HepG2 (cell line): ENCODE measurements at regions not wholly inside any gene's neighbourhood (a gene's known extent, or its start where the extent isn't known, plus 50 kb on each side); places are given as distances from the start of the nearest gene placed in this dataset.

Source experiments
- CENPT ChIP-seq: sonication (generic); formaldehyde crosslinking; IDR thresholded peaks from 2 replicates; pipeline ENCODE4 v1.8.0; 2022; ENCODE audit warnings: low read depth, mild to moderate bottlenecking, moderate library complexity, missing genetic modification reagents
- DPF2 ChIP-seq: sonication (generic); formaldehyde crosslinking; IDR thresholded peaks from 2 replicates; pipeline ENCODE4 v1.4.0; 2020; ENCODE audit warnings: mild to moderate bottlenecking, low read depth, missing genetic modification reagents, borderline replicate concordance
- HNF4A ChIP-seq: sonication (generic); formaldehyde crosslinking; IDR thresholded peaks from 2 replicates; pipeline ENCODE4 v1.4.0; 2020; ENCODE audit warnings: missing genetic modification reagents
- IRX3 ChIP-seq: sonication (generic); formaldehyde crosslinking; IDR thresholded peaks from 2 replicates; pipeline ENCODE4 v1.8.1; 2023; ENCODE audit warnings: mild to moderate bottlenecking, low read depth, missing genetic modification reagents, borderline replicate concordance
- KLF12 ChIP-seq: sonication (generic); formaldehyde crosslinking; IDR thresholded peaks from 2 replicates; pipeline ENCODE4 v1.4.0; 2020; ENCODE audit warnings: missing genetic modification reagents, borderline replicate concordance
- NFE2L2 ChIP-seq: fragments of 150-350 bp; IDR thresholded peaks from 2 replicates; pipeline ENCODE4 v1.6.1; 2014; ENCODE audit warnings: low read length
- RXRA ChIP-seq: sonication (generic); formaldehyde crosslinking; IDR thresholded peaks from 2 replicates; pipeline ENCODE4 v1.5.1; 2020; ENCODE audit warnings: missing genetic modification reagents
- RXRB ChIP-seq: IDR thresholded peaks from 2 replicates; pipeline ENCODE4 v1.6.1; 2016; ENCODE audit warnings: borderline replicate concordance, missing genetic modification reagents, missing compliant biosample characterization
- SRSF9 ChIP-seq: fragments of 200-400 bp; formaldehyde crosslinking; IDR thresholded peaks from 2 replicates; pipeline ENCODE4 v1.6.1; 2018; ENCODE audit warnings: borderline replicate concordance, mild to moderate bottlenecking, low read depth, low read length; ENCODE audit not compliant: insufficient read depth, poor library complexity, severe bottlenecking
- ZBTB38 ChIP-seq: sonication (generic); formaldehyde crosslinking; IDR thresholded peaks from 2 replicates; pipeline ENCODE4 v1.5.1; 2020; ENCODE audit warnings: mild to moderate bottlenecking, missing genetic modification reagents
- ZFP82 ChIP-seq: sonication (generic); formaldehyde crosslinking; IDR thresholded peaks from 2 replicates; pipeline ENCODE4 v1.5.1; 2020; ENCODE audit warnings: mild to moderate bottlenecking, missing genetic modification reagents, borderline replicate concordance
- ZNF296 ChIP-seq: sonication (generic); formaldehyde crosslinking; conservative IDR thresholded peaks from 2 replicates; pipeline ENCODE4 v1.5.0; 2020; ENCODE audit warnings: mild to moderate bottlenecking, missing genetic modification reagents
- ZNF34 ChIP-seq: sonication (generic); formaldehyde crosslinking; IDR thresholded peaks from 2 replicates; pipeline ENCODE4 v1.4.0; 2020; ENCODE audit warnings: mild to moderate bottlenecking, missing genetic modification reagents, borderline replicate concordance
- ZSCAN25 ChIP-seq: sonication (generic); formaldehyde crosslinking; IDR thresholded peaks from 2 replicates; pipeline ENCODE4 v1.8.0; 2022; ENCODE audit warnings: mild to moderate bottlenecking, missing genetic modification reagents
- TF ChIP-seq, protein P1 (sequence below): sonication (generic); formaldehyde crosslinking; IDR thresholded peaks from 2 replicates; pipeline ENCODE4 v1.4.0; 2020; ENCODE audit warnings: missing genetic modification reagents
- TF ChIP-seq, protein P2 (sequence below): sonication (generic); formaldehyde crosslinking; IDR thresholded peaks from 2 replicates; pipeline ENCODE4 v1.4.0; 2020; ENCODE audit warnings: missing genetic modification reagents

DNA sequence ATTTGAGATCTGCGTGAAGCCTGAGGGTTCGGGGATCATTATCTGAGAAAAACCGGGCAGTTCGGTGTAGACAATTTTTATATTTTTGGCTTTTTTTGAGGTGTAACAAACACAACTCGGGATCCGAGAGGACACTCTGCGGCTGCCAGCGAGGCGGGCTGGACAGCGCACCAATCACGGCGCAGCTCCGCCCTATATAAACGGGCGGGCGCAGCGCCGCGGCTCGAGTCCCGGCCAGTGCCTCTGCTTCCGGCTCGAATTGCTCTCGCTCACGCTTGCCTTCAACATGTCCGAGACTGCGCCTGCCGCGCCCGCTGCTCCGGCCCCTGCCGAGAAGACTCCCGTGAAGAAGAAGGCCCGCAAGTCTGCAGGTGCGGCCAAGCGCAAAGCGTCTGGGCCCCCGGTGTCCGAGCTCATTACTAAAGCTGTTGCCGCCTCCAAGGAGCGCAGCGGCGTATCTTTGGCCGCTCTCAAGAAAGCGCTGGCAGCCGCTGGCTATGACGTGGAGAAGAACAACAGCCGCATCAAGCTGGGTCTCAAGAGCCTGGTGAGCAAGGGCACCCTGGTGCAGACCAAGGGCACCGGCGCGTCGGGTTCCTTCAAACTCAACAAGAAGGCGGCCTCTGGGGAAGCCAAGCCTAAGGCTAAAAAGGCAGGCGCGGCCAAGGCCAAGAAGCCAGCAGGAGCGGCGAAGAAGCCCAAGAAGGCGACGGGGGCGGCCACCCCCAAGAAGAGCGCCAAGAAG, 69.0 kb downstream of the HFE start (continued):
- TF ChIP-seq, protein P1, sequence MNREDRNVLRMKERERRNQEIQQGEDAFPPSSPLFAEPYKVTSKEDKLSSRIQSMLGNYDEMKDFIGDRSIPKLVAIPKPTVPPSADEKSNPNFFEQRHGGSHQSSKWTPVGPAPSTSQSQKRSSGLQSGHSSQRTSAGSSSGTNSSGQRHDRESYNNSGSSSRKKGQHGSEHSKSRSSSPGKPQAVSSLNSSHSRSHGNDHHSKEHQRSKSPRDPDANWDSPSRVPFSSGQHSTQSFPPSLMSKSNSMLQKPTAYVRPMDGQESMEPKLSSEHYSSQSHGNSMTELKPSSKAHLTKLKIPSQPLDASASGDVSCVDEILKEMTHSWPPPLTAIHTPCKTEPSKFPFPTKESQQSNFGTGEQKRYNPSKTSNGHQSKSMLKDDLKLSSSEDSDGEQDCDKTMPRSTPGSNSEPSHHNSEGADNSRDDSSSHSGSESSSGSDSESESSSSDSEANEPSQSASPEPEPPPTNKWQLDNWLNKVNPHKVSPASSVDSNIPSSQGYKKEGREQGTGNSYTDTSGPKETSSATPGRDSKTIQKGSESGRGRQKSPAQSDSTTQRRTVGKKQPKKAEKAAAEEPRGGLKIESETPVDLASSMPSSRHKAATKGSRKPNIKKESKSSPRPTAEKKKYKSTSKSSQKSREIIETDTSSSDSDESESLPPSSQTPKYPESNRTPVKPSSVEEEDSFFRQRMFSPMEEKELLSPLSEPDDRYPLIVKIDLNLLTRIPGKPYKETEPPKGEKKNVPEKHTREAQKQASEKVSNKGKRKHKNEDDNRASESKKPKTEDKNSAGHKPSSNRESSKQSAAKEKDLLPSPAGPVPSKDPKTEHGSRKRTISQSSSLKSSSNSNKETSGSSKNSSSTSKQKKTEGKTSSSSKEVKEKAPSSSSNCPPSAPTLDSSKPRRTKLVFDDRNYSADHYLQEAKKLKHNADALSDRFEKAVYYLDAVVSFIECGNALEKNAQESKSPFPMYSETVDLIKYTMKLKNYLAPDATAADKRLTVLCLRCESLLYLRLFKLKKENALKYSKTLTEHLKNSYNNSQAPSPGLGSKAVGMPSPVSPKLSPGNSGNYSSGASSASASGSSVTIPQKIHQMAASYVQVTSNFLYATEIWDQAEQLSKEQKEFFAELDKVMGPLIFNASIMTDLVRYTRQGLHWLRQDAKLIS (CRISPR knock-in tag) = peak; percentile 100
- TF ChIP-seq HNF4A (CRISPR knock-in tag) = no peak; the same call in 1 of the 2 replicates
- TF ChIP-seq KLF12 (CRISPR knock-in tag) = peak; percentile 98
- peak; percentile 77 for TF ChIP-seq RXRB (CRISPR knock-in tag)
- TF ChIP-seq, protein P2, sequence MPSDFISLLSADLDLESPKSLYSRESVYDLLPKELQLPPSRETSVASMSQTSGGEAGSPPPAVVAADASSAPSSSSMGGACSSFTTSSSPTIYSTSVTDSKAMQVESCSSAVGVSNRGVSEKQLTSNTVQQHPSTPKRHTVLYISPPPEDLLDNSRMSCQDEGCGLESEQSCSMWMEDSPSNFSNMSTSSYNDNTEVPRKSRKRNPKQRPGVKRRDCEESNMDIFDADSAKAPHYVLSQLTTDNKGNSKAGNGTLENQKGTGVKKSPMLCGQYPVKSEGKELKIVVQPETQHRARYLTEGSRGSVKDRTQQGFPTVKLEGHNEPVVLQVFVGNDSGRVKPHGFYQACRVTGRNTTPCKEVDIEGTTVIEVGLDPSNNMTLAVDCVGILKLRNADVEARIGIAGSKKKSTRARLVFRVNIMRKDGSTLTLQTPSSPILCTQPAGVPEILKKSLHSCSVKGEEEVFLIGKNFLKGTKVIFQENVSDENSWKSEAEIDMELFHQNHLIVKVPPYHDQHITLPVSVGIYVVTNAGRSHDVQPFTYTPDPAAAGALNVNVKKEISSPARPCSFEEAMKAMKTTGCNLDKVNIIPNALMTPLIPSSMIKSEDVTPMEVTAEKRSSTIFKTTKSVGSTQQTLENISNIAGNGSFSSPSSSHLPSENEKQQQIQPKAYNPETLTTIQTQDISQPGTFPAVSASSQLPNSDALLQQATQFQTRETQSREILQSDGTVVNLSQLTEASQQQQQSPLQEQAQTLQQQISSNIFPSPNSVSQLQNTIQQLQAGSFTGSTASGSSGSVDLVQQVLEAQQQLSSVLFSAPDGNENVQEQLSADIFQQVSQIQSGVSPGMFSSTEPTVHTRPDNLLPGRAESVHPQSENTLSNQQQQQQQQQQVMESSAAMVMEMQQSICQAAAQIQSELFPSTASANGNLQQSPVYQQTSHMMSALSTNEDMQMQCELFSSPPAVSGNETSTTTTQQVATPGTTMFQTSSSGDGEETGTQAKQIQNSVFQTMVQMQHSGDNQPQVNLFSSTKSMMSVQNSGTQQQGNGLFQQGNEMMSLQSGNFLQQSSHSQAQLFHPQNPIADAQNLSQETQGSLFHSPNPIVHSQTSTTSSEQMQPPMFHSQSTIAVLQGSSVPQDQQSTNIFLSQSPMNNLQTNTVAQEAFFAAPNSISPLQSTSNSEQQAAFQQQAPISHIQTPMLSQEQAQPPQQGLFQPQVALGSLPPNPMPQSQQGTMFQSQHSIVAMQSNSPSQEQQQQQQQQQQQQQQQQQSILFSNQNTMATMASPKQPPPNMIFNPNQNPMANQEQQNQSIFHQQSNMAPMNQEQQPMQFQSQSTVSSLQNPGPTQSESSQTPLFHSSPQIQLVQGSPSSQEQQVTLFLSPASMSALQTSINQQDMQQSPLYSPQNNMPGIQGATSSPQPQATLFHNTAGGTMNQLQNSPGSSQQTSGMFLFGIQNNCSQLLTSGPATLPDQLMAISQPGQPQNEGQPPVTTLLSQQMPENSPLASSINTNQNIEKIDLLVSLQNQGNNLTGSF (CRISPR knock-in tag) = peak; percentile 92
- no peak for TF ChIP-seq ZSCAN25 (CRISPR knock-in tag)
- TF ChIP-seq SRSF9 = no peak
- peak; percentile 91 for TF ChIP-seq RXRA
- TF ChIP-seq ZFP82 (CRISPR knock-in tag) = no peak
- no peak for TF ChIP-seq NFE2L2
- TF ChIP-seq CENPT = peak; percentile 90
- 0 out of 2 replicates have a peak, but pooled peaks have one; percentile 68 for TF ChIP-seq ZNF34
- peak; percentile 56; the same call in 1 of the 2 replicates for TF ChIP-seq ZNF296 (CRISPR knock-in tag)
- TF ChIP-seq IRX3 (CRISPR knock-in tag) = peak; percentile 93
- TF ChIP-seq DPF2 (CRISPR knock-in tag) = no peak
- peak; percentile 89 for TF ChIP-seq ZBTB38 (CRISPR knock-in tag)
